HK-2 (cell line): ENCODE measurements at regions not wholly inside any gene's neighbourhood (a gene's known extent, or its start where the extent isn't known, plus 50 kb on each side); places are given as distances from the start of the nearest gene placed in this dataset.
"Not testable (repeated sequence)": the region's sequence is repeated elsewhere in the genome, so short reads cannot be mapped to it uniquely, and the experiment has no call there.

ENCODE experiments used
- DNase-seq: peaks from one replicate; pipeline ENCODE4 v3.0.0-alpha.2; 2018; ENCODE audit not compliant: unreplicated experiment

DNA sequence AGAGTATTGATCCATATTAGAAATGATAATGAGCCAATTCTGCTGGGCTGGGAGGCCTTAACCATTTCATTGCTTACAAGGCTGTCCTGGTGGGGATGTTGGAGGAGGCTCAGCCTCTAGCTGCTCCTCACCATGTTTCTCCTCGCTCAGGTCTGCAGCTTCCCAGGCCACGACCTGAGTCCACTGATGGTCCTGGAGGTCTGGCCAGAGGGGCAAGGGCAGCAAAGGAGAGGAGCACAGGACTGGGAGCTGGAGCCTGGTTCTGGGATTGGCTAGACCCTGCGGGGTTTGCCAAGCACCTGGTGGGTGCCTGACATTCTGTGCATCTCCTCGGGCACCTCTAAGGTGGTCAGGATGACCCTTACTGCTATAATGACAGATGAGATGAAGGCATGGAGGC, 92.6 kb downstream of the KIF26A start:
- no peak for DNase-seq

DNA sequence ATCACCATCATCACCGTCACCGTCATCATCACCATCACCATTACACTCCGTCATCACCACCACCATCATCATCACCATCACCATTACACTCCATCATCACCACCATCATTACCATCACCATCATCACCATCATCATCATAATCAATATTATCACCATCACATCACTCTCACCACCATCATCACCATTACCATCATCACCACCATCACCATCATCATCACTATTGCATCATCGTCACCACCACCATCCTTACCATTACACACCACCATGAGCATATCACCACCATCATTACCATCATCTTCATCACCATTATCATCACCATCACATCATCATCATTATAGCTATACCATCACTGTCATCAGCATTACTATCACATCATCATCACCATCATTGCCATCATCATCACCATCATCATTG, 93.7 kb downstream of the KIF26A start:
- no peak for DNase-seq

DNA sequence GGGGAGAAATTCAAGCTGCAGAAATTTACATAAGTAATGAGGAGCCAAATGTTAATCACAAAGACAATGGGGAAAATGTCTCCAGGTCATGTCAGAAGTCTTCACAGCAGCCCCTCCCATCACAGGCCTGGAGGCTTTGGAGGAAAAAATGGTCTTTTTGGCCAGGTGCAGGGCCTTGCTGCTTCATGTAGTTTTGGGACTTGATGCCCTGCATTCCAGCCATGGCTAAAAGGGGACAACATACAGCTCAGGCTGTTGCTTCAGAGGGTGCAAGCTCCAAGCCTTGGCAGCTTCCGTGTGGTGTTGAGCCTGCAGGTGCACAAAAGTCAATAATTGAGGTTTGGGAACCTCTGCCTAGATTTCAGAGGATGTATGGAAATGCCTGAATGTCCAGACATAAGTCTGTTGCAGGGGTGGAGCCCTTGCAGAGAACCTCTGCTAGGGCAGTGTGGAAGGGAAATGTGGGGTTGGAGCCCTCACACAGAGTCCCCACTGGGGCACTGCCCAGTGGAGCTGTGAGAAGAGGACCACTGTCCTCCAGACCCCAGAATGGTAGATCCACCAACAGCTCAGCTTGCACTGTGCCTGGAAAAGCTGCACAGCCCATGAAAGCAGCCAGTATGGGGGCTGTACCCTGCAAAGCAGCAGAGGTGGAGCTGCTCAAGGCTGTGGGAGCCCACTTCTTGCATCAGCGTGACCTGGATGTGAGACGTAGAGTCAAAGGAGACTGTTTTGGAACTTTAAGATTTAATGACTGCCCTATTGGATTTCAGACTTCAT, 95.8 kb downstream of the KIF26A start:
- not testable (repeated sequence) for DNase-seq

DNA sequence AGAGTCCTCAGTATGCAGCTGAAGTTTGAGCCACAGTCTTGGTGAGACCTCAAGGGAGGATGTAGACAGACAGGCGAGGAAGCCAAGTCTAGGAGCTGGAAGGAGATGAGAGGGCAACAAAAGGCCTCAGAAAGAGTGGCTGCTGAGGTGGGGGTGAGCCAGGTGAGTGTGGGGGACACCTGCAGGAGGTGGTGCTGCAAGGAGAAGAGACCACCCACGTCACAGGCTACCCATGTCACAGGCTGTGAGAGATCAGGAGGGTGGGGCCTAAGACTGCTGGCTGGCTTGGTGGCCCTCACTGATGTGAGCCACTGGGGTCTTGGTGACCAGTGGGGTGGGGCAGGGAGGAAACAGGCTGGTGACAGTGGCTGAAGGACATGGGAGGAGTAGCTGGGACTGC, 97.3 kb downstream of the KIF26A start:
- no peak for DNase-seq

DNA sequence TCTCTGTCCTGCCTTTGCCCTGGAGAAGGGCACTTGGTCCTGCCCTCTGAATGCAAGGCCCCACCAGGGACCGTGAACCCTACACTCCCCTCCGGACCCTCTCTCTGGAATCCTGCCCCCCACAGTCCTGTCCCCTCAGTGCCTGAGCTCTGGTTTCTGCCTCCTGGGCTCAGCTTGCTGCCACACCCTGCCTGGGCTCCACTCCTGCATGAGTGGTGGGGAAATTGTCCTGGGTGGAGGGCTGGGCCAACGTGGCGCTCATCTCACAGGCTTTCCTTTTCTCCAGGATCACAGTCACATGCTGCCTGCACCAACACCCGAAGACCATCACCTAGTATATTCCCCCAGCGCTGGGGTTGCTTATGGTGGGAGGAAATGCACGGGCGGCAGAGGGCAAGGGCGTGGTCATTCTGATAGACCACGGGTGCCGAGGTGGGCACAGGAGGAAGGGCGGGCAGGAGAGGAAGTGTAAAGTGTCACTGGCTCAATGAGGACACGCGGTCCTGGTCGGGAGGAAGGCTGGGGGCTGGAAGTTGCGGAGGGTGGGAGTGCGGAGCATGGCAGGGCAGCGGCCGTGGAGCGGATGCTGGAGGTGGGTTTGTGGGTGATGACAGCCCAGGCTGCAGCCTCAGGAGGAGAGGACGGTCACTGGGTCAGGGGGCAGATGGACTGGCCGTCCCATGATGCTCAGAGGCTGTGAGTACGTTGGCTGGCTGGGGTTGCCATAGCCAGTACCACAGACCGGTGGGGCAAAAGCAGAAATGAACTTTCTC, 99.5 kb downstream of the KIF26A start:
- no peak for DNase-seq

DNA sequence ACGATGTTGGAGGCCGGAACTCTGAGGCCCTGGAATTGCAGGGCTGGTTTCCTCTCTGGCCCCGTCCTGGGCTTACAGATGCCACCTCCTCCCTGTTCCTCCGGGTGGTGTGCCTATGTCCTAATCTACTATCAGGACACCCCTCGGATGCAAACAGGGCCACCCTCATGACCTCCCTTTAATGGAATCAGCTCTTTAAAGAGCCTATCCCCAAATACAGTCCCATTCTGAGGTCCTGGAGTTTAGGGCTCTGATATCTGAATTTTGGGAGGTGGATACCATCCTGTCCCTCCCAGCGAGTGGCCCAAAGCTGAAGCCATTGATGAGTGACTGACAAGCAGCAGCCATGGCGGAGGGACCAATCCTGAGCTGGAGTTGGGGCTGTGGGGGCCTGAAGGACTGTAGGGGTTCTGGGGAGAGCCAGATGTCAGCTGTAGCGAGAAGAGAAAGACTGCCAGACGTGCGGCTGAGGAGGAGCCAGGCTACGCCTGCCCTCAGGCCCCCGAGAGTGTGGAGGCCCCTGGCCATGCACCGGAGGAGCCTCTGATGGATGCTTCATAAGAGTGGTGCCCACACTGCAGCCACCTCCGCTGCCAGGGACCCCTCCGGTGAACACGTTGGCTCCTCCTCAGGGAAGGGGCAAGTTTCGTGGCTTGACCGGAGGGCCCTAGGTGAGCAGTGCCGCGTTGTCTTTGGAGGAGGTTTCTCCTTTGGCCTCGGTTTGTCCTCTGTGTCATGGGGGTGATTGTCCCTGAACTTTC, 100.2 kb downstream of the KIF26A start:
- no peak for DNase-seq

DNA sequence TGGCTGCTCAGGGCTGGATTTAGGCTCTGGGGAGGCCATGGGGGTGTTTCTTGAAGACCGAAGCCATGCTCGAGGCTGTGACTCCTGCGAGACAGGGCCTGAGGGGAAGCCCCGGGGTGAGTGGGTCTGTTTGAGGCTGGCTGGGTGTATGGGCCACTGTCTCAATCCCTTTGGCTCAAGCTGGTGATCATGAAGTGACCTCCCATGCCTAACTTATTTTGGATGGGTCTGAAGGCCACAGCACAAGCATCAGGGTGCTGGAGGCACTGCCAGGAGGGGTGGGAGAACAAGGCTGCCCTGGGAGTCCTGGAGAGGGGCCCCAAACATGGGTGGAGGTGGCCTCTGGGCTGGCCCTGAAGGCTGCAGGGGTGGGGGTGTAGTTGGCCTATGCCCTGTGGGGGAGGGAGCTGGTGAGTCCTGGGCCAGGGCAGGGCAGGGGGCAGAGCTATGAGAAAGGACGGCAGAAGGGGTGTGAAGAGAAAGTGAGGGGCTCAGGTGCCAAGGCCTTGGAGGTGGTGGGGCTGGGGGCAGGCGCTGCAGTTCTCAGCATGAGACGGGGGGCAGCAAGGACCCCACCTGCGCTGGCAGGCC, 100.9 kb downstream of the KIF26A start:
- DNase-seq, result no peak

DNA sequence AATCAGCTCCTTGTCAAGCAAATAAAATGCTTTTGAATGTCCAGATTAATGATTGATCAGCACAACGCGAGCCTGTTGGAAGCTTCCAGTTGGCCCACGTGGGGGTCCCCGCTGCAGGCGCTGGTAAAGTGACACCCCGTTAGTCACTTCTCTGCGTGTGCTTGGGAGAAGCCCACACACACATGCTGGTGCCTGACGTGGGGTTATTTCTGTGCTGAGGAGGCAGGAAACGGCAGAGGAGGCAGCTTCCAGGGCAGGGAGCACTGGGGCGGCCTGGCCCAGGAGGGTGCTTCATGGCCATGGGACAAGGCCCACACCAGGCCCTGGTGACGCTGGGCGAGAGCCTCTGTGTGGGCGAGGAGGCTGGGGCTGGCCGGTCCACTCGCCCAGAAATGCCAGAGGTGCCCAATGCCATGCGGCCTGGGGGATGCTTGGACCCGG, 101.5 kb downstream of the KIF26A start:
- no peak for DNase-seq

DNA sequence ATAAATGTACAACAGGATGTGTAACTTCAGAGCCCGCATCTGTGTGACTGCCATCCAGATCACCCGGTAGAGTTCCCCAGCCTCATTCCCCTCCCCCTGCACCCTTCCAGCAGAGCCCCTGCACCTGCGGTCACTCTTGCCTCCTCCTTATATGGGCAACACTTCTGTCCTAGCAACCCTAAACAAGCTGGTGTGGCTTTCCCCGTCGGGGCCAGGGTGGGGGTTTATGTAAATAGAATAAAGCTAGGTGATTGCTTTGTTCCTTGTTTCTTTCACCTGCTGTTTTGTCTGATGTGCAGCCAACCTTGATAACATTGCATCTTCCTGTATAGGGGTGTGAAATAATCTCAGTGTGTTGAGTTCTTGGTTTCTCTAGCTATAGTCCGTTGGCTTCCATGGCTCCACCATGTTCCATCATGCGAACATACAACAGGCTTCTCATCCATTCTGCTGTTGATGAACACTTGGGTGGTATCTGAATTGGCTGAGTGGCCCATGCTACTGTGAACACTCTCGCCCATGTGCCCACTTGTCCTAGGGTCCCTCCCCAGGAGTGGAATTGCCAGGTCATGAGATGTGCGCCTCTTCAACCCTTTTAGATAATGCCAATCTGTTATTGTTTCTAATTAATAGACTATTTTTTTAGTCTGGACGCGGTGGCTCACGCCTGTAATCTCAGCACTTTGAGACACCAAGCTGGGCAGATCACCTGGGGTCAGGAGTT, 102.2 kb downstream of the KIF26A start:
- no peak for DNase-seq

DNA sequence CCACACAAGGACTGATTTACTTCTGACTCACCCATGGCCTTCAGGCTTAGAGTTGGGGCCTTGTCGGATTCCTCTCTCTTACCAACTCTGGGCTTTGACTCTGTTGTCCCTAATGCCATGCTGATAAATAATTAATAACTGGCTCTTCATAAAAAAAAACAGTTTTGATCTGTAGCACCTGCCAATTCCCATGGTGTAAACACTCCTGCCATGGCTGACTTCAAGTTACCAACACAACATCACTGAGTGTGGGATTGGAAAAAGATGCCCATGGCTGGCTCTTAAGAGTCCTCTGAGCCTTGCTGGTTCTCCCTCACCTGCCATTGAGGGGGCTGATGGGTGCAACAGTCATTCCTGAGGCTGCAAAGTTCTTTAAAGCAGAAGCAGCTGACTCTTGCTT, 104.8 kb downstream of the KIF26A start:
- DNase-seq, result no peak

DNA sequence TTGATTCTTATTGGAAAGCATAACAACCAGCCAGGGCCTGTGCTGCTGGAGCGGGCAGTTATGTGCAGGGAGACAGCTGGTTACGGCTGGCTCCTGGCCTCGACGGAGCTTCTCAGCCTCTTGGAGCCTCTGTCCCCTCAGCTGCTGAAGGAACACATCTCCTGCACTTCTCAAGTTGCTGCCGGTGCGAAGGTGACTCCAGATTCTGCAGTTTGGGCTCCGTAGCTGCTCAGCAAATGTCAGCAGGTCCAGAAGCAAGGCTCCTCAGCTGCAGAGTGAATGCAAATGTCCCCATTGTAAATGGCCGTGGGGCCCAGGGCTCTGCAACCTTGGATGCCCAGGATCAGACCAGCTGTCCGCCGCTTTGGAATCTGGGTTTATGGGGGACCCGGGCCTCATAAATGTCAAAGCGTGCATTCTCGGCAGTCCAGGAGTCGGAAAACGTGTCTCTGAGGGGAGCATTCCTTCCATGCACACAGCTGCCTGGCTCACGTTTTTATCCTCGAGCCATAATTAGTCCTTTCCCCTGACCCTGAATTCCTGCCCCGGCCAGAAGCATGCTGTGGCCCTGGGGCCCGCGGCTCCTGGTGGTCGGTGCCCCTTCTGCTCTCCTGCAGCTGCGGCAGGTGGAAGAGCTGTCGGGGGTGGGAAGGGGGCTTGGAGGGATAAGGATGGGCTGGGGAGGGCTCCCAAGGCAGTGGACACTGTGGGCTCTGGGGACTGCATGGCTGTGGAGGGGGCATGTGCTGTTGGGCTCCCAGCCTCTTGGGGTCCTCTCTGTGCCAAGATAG, 106.0 kb downstream of the KIF26A start:
- DNase-seq, result no peak

DNA sequence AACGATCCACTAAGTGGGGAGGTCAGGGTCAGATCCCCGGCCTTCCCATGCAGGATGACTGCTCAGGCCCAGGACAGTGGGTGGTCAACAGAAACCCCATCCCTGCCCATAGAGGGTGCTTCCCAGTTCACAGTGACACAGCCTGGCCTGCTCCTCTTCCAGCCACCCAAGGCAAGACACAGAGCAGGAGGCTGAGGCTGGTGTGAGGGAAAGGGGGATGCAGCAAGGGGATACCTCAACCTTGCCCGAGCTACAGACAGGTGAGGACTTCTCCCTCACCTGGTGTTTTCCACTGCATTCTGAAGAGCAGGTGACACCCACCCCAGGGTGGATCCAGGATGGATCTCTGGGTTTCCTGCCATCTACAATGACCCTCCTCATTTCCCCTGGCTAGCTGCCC, 106.7 kb downstream of the KIF26A start:
- DNase-seq, result no peak

DNA sequence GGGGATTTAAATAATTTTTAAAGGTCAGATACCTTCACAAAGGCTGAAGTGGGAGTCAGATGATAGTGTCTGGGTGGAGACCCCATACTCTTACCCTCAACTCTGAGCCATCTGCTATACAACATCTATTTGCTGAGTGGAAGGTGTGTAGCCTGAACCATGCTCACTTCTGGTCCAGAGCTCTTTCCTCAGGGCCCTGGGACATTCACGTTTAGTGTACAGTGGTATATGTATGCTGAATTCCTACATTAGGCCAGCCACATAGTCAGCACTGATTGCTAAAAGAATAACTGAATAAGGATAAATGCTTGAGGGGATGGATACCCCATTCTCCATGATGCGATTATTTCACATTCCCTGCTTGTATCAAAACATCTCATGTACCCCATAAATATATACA, 107.3 kb downstream of the KIF26A start:
- DNase-seq, result no peak

DNA sequence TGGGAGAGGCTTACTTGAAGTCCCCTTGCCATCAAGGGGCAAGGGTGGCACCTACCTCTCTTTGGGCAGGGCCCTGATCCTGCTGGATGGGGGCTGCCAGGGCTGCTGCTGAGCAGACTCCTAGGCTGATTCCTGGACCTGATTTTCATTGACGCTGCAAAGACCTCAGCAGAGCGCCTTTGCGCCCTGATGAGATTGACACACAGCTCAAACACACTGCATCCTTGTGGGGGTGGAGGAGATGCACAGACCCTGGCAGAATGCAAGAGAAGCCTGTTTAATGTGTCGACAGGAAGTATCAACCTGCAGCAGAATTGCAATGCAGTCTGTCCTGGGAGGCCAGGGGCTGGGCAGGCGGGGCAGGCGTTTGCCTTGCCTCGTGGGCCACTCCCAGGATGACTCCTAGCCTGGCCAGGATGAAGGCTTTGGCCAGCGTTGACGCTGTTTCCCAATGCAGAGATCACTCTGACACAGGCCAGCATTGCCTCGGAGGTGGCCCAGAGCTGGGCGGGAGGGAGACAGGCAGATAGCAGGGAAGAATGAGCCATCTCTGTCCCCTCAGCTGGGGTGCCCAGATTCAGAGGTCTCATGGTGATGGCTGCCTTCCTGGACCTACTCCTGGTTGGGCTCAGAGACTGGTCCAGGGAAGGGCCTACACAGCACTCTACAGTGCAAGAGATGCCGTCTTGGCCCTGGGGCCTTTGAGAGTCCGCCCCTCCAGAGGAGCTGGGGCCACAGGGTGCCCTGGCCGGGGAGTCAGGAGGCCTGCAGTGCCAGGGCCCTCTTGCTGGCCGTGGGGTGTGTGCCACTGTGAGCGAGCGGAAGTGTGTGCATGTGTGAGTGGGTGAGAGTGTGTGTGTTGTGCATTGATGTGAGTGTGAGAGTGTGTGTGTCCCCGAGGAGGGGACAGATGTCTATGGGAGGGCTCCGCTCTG, 108.3 kb downstream of the KIF26A start:
- no peak for DNase-seq

DNA sequence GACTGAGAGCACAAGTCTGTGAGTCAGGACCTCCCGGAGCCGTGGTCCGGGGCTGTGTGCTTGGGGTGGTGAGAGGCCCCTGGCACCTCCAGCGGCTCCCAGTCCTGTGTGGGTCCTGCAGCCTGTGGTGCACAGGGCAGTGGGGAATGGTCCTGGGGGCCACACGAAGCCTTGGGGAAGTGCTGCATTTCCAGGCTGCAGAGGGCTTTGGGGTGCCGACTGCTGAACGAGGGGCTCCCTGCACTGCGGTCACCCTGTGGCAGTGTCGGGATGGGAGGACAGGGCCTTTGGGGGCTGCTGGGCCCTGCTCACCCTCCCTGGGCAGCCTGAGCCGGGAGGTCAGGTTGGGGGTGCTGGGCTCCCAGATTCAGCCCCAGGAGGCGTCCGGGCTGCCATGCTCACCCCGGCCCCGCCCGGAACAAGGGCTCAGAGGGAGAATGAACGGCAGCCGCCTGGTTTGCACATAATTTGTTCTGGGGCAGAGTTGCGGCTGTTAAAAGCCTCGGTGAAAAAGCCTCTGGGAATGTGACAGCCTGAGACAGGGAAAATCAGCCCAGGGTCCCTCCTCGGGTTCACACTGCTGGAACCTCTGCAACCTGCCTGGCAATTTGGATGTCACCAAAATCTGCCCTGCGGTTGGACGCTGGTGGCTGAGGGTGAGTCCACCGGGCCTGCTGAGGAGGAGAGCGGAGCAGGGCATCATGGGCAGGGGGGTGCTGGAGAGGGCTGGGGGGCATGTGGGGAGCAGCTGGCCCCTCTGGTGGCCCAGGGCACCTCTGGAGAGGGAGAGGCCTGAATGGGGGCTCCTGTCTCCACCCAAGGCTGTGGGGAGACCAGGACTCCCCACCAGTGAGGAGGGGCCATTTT, 109.2 kb downstream of the KIF26A start:
- DNase-seq, result no peak

DNA sequence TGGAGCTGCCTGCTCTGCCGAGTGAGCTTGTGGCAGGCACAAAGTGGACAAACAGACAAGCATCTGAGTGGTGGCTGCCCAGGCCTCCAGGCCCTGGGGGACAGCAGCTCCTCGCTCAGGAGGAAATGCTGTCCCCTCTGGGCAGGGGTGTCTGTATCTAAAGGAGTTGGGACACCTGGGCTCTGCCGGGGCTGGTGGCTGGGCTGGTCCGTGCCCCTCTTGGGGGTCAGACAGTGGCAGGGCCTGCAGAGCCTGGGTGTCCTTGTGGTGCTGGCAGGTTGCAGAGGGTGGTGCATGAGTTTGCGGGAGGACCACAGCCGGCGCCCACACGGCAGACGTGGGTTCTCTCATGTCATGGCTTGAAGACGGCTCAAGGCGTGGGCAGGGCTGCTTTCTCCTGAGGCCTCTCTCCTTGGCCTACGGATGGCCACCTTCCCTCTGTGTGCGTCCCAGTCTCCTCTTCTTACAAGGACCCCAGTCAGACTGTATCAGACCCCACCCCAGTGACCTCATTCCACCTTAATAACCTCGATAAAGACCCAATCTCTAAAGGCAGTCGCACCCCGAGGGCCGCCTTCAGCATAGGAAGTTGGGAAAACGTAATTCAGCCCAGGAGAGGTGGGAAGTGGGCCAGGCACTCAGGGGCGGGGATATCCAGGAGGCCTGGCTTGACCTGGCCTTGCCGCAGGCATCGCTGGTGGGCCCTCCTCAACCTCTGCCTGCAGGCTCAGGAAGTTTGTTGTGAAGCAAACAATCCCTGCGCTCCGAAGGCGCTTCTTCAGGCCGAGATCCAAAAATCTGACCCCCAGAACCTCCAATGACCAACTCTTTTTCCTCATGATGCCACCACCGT, 110.0 kb downstream of the KIF26A start:
- DNase-seq, result no peak

DNA sequence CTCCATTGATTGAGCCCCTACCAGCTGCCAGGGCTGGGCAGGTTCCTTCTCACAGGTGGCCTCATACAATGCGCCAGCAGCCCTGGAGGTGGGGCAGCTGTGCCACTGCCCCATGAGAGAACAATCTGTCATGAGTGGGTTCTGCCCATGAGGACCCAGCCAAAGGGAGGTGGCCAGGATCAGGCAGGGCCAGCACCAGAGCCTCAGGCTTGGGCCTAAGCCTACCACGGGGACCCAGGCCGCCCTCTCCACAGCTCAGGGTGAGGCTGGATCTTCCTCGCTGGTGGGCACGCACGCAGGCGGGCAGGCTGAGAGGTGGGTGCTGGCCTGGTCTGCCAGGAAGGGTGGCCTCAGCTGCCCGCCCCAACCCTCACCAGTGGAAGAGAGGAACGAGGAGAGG, 110.7 kb downstream of the KIF26A start:
- DNase-seq, result no peak

DNA sequence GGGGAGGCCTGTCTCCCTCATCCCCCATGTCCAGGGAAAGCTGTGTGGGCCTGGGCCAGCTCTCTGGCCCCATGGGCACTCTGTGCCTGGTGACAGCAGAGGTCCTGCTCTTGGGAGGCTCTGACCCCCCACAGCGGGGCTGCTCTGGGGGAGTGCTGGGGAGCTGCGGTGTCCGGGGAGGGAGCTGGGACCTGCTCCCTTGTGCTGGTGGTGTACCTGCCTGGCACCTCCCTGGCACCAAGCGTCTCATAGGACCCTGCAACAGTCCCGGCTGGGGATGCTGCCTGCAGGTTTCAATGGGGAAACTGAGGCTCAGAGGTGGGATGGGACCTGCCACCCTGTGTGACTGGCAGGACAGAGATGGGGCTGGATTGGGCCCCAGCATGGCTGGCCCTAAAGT, 111.3 kb downstream of the KIF26A start:
- DNase-seq, result no peak
